Liver (tissue), 8 donors: ENCODE measurements at regions not wholly inside any gene's neighbourhood (a gene's known extent, or its start where the extent isn't known, plus 50 kb on each side); places are given as distances from the start of the nearest gene placed in this dataset.

ENCODE experiments used
- DNase-seq: peaks from one replicate; pipeline ENCODE4 v3.0.0-alpha.2; 2017; ENCODE audit warnings: low spot score
- H3K27ac ChIP-seq, 2 donors: one replicate each; pipeline ENCODE4 v1.7.0; 2013; ENCODE audit warnings: inconsistent platforms in 2 of 2, low read length in 2 of 2, control low read depth in 1 of 2, low read depth in 1 of 2, mild to moderate bottlenecking in 1 of 2
- H3K27me3 ChIP-seq, 4 donors: one replicate each; pipeline versions ENCODE4 v1.6.1 to v1.7.0; 2013; ENCODE audit warnings: low read length in 3 of 4, inconsistent platforms in 1 of 4, mild to moderate bottlenecking in 1 of 4, moderate library complexity in 1 of 4; ENCODE audit not compliant: control insufficient read depth in 4 of 4, insufficient read depth in 4 of 4
- H3K36me3 ChIP-seq, 4 donors: one replicate each; pipeline versions ENCODE4 v1.6.1 to v1.7.0; 2013; ENCODE audit warnings: low read length in 3 of 4, mild to moderate bottlenecking in 3 of 4, low read depth in 1 of 4, moderate library complexity in 1 of 4; ENCODE audit not compliant: control insufficient read depth in 4 of 4, insufficient read depth in 3 of 4
- H3K4me1 ChIP-seq, 4 donors: one replicate each; pipeline versions ENCODE4 v1.6.1 to v1.7.0; 2013; ENCODE audit warnings: low read length in 3 of 4, mild to moderate bottlenecking in 3 of 4, moderate library complexity in 1 of 4; ENCODE audit not compliant: control insufficient read depth in 4 of 4, insufficient read depth in 4 of 4
- H3K4me3 ChIP-seq, 3 donors: one replicate each; pipeline versions ENCODE4 v1.6.1 to v1.7.0; 2013; ENCODE audit warnings: low read length in 3 of 3, control low read depth in 1 of 3, low read depth in 1 of 3, mild to moderate bottlenecking in 1 of 3
- H3K9ac ChIP-seq, 2 donors: one replicate each; pipeline ENCODE4 v1.7.0; 2013; ENCODE audit warnings: low read length in 2 of 2, mild to moderate bottlenecking in 2 of 2, moderate library complexity in 2 of 2, control low read depth in 1 of 2, low read depth in 1 of 2
- H3K9me3 ChIP-seq, 4 donors: one replicate each; pipeline versions ENCODE4 v1.6.1 to v1.7.0; 2013; ENCODE audit warnings: low read length in 3 of 4; ENCODE audit not compliant: control insufficient read depth in 4 of 4
- EGR1 ChIP-seq, 2 donors: IDR thresholded peaks; 2 replicates each; pipeline ENCODE4 v1.6.1; 2016 to 2018; ENCODE audit warnings: antibody characterized with exemption in 2 of 2, low read depth in 2 of 2
- FOXA1 ChIP-seq: IDR thresholded peaks from 2 replicates; pipeline ENCODE4 v1.6.1; 2016; ENCODE audit warnings: antibody characterized with exemption
- FOXA2 ChIP-seq: IDR thresholded peaks from 2 replicates; pipeline ENCODE4 v1.6.1; 2016; ENCODE audit warnings: antibody characterized with exemption
- GABPA ChIP-seq, 2 donors: IDR thresholded peaks in 1 of 2; conservative IDR thresholded peaks in 1 of 2; 2 replicates each; pipeline ENCODE4 v1.6.1; 2016; ENCODE audit warnings: antibody characterized with exemption in 2 of 2, mild to moderate bottlenecking in 1 of 2, moderate library complexity in 1 of 2
- HNF4A ChIP-seq, 2 donors: conservative IDR thresholded peaks; 2 replicates each; pipeline ENCODE4 v1.6.1; 2016; ENCODE audit warnings: antibody characterized with exemption in 2 of 2, mild to moderate bottlenecking in 2 of 2
- HNF4G ChIP-seq: IDR thresholded peaks from 2 replicates; pipeline ENCODE4 v1.6.1; 2016; ENCODE audit warnings: antibody characterized with exemption
- JUND ChIP-seq, 2 donors: IDR thresholded peaks; 2 replicates each; pipeline ENCODE4 v1.6.1; 2016; ENCODE audit warnings: antibody characterized with exemption in 2 of 2
- NR2F2 ChIP-seq: IDR thresholded peaks from 2 replicates; pipeline ENCODE4 v1.6.1; 2016; ENCODE audit warnings: antibody characterized with exemption
- RAD21 ChIP-seq, 2 donors: IDR thresholded peaks; 2 replicates each; pipeline ENCODE4 v1.6.1; 2016; ENCODE audit warnings: antibody characterized with exemption in 2 of 2, mild to moderate bottlenecking in 2 of 2
- RXRA ChIP-seq, 2 donors: IDR thresholded peaks; 2 replicates each; pipeline ENCODE4 v1.6.1; 2017 to 2018; ENCODE audit warnings: antibody characterized with exemption in 2 of 2, mild to moderate bottlenecking in 1 of 2
- SP1 ChIP-seq: IDR thresholded peaks from 2 replicates; pipeline ENCODE4 v1.6.1; 2018; ENCODE audit warnings: antibody characterized with exemption, mild to moderate bottlenecking
- TAF1 ChIP-seq: conservative IDR thresholded peaks from 2 replicates; pipeline ENCODE4 v1.6.1; 2016; ENCODE audit warnings: antibody characterized with exemption, mild to moderate bottlenecking
- YY1 ChIP-seq: IDR thresholded peaks from 2 replicates; pipeline ENCODE4 v1.6.1; 2016; ENCODE audit warnings: antibody characterized with exemption, mild to moderate bottlenecking
- WGBS: extraction: QIAGEN DNeasy Blood & Tissue Kit; methylation state at CpG from one replicate; pipeline ENCODE4 v1.1.7; 2013; 5-methylcytosine and 5-hydroxymethylcytosine counted together
- TF ChIP-seq, protein P1 (sequence below): IDR thresholded peaks from 2 replicates; pipeline ENCODE4 v1.6.1; 2016; ENCODE audit warnings: antibody characterized with exemption
- TF ChIP-seq, protein P2 (sequence below): fragments of 150-350 bp; IDR thresholded peaks from 2 replicates; pipeline ENCODE4 v1.5.1; 2017; ENCODE audit warnings: improper control_type of control experiment, low read depth, low read length; ENCODE audit not compliant: missing input control
- TF ChIP-seq, protein P3 (sequence below): IDR thresholded peaks from 2 replicates; pipeline ENCODE4 v1.6.1; 2016; ENCODE audit warnings: antibody characterized with exemption, mild to moderate bottlenecking
- TF ChIP-seq, protein P4 (sequence below): IDR thresholded peaks from 2 replicates; pipeline ENCODE4 v1.6.1; 2016; ENCODE audit warnings: antibody characterized with exemption
- donor health status: healthy.
- donor health status: healthy.
- donor health status: healthy.
- donor health status: healthy.
- donor health status: healthy.

DNA sequence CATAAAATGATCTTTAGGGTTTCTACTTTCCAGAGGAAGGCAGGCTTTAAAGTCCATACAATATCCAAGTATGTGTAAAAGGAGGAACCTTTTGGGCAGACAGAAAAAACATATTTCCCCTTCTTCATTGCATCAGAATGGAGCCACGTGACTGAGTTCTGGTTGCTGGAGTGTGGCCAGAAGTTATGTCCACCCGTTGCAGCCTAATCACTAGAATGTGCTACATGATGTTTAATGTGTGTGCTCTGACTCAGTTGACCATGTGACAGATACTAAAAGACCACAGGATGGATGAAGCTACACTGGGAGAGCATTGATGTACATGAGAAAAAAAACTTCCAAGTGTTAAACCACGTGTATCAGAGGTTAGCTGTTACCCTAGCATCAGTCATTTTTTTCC lies 460.9 kb downstream of the RIT2 start:
- H3K9ac ChIP-seq, result no peak overlapping the region
- 53% methylated on average over 3 of the region's 3 CpGs for WGBS
- no peak overlapping the region for H3K4me3 ChIP-seq
- TF ChIP-seq YY1, result no peak
- no peak for TF ChIP-seq NR2F2
- no peak for TF ChIP-seq FOXA2
- no peak for TF ChIP-seq FOXA1
- TF ChIP-seq HNF4G, result no peak
- TF ChIP-seq JUND (IDR thresholded peaks at IDR 0.05), result no peak
- TF ChIP-seq, protein P1, sequence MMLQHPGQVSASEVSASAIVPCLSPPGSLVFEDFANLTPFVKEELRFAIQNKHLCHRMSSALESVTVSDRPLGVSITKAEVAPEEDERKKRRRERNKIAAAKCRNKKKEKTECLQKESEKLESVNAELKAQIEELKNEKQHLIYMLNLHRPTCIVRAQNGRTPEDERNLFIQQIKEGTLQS, result no peak
- TF ChIP-seq RAD21 (IDR thresholded peaks at IDR 0.05), result no peak
- TF ChIP-seq EGR1 (IDR thresholded peaks at IDR 0.05; ENCODE audit: low read depth in 2 of 2), result no peak
- TF ChIP-seq, protein P2, sequence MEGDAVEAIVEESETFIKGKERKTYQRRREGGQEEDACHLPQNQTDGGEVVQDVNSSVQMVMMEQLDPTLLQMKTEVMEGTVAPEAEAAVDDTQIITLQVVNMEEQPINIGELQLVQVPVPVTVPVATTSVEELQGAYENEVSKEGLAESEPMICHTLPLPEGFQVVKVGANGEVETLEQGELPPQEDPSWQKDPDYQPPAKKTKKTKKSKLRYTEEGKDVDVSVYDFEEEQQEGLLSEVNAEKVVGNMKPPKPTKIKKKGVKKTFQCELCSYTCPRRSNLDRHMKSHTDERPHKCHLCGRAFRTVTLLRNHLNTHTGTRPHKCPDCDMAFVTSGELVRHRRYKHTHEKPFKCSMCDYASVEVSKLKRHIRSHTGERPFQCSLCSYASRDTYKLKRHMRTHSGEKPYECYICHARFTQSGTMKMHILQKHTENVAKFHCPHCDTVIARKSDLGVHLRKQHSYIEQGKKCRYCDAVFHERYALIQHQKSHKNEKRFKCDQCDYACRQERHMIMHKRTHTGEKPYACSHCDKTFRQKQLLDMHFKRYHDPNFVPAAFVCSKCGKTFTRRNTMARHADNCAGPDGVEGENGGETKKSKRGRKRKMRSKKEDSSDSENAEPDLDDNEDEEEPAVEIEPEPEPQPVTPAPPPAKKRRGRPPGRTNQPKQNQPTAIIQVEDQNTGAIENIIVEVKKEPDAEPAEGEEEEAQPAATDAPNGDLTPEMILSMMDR, result no peak
- no peak for TF ChIP-seq SP1
- no peak for TF ChIP-seq TAF1
- TF ChIP-seq, protein P3, sequence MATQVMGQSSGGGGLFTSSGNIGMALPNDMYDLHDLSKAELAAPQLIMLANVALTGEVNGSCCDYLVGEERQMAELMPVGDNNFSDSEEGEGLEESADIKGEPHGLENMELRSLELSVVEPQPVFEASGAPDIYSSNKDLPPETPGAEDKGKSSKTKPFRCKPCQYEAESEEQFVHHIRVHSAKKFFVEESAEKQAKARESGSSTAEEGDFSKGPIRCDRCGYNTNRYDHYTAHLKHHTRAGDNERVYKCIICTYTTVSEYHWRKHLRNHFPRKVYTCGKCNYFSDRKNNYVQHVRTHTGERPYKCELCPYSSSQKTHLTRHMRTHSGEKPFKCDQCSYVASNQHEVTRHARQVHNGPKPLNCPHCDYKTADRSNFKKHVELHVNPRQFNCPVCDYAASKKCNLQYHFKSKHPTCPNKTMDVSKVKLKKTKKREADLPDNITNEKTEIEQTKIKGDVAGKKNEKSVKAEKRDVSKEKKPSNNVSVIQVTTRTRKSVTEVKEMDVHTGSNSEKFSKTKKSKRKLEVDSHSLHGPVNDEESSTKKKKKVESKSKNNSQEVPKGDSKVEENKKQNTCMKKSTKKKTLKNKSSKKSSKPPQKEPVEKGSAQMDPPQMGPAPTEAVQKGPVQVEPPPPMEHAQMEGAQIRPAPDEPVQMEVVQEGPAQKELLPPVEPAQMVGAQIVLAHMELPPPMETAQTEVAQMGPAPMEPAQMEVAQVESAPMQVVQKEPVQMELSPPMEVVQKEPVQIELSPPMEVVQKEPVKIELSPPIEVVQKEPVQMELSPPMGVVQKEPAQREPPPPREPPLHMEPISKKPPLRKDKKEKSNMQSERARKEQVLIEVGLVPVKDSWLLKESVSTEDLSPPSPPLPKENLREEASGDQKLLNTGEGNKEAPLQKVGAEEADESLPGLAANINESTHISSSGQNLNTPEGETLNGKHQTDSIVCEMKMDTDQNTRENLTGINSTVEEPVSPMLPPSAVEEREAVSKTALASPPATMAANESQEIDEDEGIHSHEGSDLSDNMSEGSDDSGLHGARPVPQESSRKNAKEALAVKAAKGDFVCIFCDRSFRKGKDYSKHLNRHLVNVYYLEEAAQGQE, result no peak
- TF ChIP-seq HNF4A (conservative IDR thresholded peaks at IDR 0.05), result no peak
- TF ChIP-seq, protein P4, sequence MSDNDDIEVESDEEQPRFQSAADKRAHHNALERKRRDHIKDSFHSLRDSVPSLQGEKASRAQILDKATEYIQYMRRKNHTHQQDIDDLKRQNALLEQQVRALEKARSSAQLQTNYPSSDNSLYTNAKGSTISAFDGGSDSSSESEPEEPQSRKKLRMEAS, result no peak
- H3K27ac ChIP-seq, result no peak overlapping the region
- no peak for DNase-seq
- H3K36me3 ChIP-seq, result no peaks in the 10 kb centered on the region
- H3K9me3 ChIP-seq, result no peaks in the 10 kb centered on the region
- no peaks in the 10 kb centered on the region for H3K4me1 ChIP-seq
- no peaks in the 10 kb centered on the region for H3K27me3 ChIP-seq

DNA sequence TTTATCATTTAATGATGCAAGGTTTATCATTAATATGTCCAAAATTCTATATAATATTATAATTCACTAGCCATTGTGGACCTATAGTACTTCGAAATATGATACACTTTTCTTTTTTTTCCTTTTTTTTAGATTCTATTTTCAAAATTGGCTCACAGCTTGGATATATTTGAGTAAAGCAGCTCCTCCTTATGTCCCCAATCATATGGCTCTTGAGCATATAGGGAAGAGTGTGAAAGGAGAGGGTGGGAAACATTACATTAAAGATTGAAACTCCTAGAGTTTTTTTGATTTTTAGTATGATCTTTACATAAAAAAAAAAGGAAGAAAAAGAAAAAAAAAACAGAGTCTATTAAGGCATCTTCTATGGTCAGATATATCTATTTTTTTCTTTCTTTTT lies 457.9 kb downstream of the RIT2 start:
- Histone ChIP-seq H3K27me3 (no peaks in the 10 kb centered on the region), H3K27ac (no peak overlapping the region), H3K9me3 (no peaks in the 10 kb centered on the region), H3K9ac (no peak overlapping the region), H3K36me3 (no peaks in the 10 kb centered on the region), H3K4me1 (no peaks in the 10 kb centered on the region), H3K4me3 (no peak overlapping the region)
- WGBS, result 90% methylated on average over 1 of the region's 1 CpG
- TF ChIP-seq EGR1 (IDR thresholded peaks at IDR 0.05; ENCODE audit: low read depth in 2 of 2), result no peak
- DNase-seq, result no peak

DNA sequence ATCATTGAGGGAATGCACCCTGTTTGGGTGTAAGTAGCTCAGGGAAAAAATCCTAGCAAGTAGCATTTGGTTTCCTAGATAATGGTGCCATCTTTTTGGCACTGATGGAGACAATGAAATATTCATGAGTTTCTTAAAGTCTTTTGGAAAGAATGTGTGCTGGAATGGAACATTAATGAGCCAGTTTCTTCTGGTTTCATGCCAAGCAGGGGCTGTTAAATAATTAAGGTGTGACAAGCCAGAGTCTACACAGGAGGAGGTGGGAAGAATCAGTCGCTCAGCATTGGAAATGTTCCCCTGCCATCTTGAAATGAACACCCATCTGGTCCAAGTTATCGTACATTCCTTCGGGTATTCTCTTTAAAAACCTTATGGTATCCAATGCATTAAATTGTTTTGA lies 457.3 kb downstream of the RIT2 start:
- Histone ChIP-seq H3K36me3 (no peaks in the 10 kb centered on the region), H3K9me3 (no peaks in the 10 kb centered on the region), H3K4me1 (no peaks in the 10 kb centered on the region), H3K27ac (no peak overlapping the region), H3K9ac (no peak overlapping the region), H3K4me3 (no peak overlapping the region), H3K27me3 (no peaks in the 10 kb centered on the region)
- WGBS, result 94% methylated on average over 3 of the region's 3 CpGs
- no peak for DNase-seq
- TF ChIP-seq, protein P3, result no peak
- TF ChIP-seq EGR1 (IDR thresholded peaks at IDR 0.05; ENCODE audit: low read depth in 2 of 2) (no peak), FOXA1 (no peak), HNF4G (no peak), JUND (IDR thresholded peaks at IDR 0.05) (no peak), SP1 (no peak), RAD21 (IDR thresholded peaks at IDR 0.05) (no peak), FOXA2 (no peak), YY1 (no peak), RXRA (IDR thresholded peaks at IDR 0.05) (no peak), GABPA (IDR thresholded peaks at IDR 0.05 in 1 of 2, conservative IDR thresholded peaks at IDR 0.05 in 1 of 2) (no peak), HNF4A (conservative IDR thresholded peaks at IDR 0.05) (no peak), TAF1 (no peak)
- TF ChIP-seq, protein P1, result no peak
- TF ChIP-seq, protein P4, result no peak
